ENCODE measurements at regions not wholly inside any gene's neighbourhood (a gene's known extent, or its start where the extent isn't known, plus 50 kb on each side); places are given as distances from the start of the nearest gene placed in this dataset.

GRCh38 chr2:224104668-224105386 lies 65.7 kb upstream of the SERPINE2 start:
- TF ChIP-seq CTCF (IDR thresholded peaks at IDR 0.05), result no peak
- no peak for TF ChIP-seq POLR2A (IDR thresholded peaks at IDR 0.05)

All from right lobe of liver (tissue), 4 donors.